Mesodermal cell (in vitro differentiated cells): ENCODE measurements at regions not wholly inside any gene's neighbourhood (a gene's known extent, or its start where the extent isn't known, plus 50 kb on each side); places are given as distances from the start of the nearest gene placed in this dataset.
A peak's percentile ranks its signal among the peaks of the same experiment; 100 is the strongest.
"Not testable (repeated sequence)": the region's sequence is repeated elsewhere in the genome, so short reads cannot be mapped to it uniquely, and the experiment has no call there.

Source experiments
- H3K27ac ChIP-seq: 2 replicates; pipeline ENCODE4 v1.7.0; 2013; ENCODE audit warnings: mild to moderate bottlenecking, low read depth, low read length, moderate library complexity; ENCODE audit not compliant: severe bottlenecking
- H3K36me3 ChIP-seq: 2 replicates; pipeline ENCODE4 v1.7.1; 2013; ENCODE audit warnings: mild to moderate bottlenecking, low read length, moderate library complexity; ENCODE audit not compliant: control insufficient read depth, insufficient read depth
- H3K4me1 ChIP-seq: one replicate; pipeline ENCODE4 v1.7.1; 2013; ENCODE audit warnings: mild to moderate bottlenecking, low read length; ENCODE audit not compliant: insufficient read depth, control insufficient read depth, poor library complexity, severe bottlenecking
- H3K4me3 ChIP-seq: 2 replicates; pipeline ENCODE4 v1.7.0; 2013; ENCODE audit warnings: low read length, control low read depth, mild to moderate bottlenecking; ENCODE audit not compliant: insufficient read depth, poor library complexity, severe bottlenecking; ENCODE audit errors: extremely low read depth
- H3K9me3 ChIP-seq: 2 replicates; pipeline ENCODE4 v1.7.1; 2013; ENCODE audit warnings: mild to moderate bottlenecking, low read length, moderate library complexity; ENCODE audit not compliant: control insufficient read depth
- WGBS, 2 experiments: methylation state at CpG; one replicate each; pipeline ENCODE4 v1.1.5; 2013; ENCODE audit warnings: missing lambda C conversion rate in 2 of 2; ENCODE audit not compliant: insufficient coverage in 2 of 2; 5-methylcytosine and 5-hydroxymethylcytosine counted together

DNA sequence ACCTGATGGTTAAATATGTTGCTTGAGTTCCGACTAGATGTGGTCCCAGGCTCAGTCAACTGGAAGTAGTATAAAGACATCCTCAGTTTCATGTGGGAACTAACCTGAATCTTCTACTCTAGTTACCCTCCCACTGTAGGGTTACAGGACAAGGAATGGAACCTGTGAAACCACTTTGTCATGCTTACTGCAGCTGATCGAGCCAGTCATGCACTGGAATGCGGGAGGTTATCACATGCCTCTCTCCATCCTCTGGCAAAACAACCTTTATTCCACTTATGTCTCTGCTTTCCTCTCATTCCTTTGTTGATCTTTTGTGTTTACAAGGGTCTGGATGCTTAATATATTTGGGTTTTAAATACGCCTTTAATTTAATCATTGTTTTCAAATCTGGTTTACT lies 111.9 kb upstream of the DDHD1 start:
- Histone ChIP-seq H3K27ac (no peak overlapping the region), H3K9me3 (peaks cover 4% of the 10 kb centered on the region), H3K4me1 (no peaks in the 10 kb centered on the region), H3K36me3 (no peaks in the 10 kb centered on the region), H3K4me3 (no peak overlapping the region)
- 60 to 100% methylated on average over 1 to 2 of the region's 4 CpGs for WGBS, 2 experiments

DNA sequence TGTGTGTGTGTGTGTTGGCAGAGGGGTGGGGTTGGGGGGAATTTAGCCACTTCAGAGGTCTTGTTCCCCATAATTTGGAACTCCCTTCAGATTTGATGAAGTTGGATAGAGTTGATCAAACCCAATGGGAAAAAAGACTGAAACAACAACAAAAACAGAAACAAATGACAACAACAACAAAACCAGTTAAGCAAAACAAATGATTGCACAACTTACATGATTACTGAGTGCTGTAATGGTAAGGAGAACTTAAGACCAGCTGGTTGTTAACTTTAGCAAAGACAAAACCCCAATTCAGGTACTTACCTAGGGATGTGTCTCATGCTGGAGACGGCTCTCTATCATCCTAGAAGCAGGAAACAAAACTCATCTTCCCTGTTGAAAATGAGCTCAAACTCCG lies 107.8 kb upstream of the DDHD1 start:
- 88 to 100% methylated on average over 1 to 2 of the region's 2 CpGs for WGBS, 2 experiments
- Histone ChIP-seq H3K36me3 (no peaks in the 10 kb centered on the region), H3K4me1 (no peaks in the 10 kb centered on the region), H3K27ac (no peak overlapping the region), H3K4me3 (no peak overlapping the region), H3K9me3 (peaks cover 4% of the 10 kb centered on the region)

GRCh38 chr14:53260286-53260685 lies 107.2 kb upstream of the DDHD1 start:
- H3K27ac ChIP-seq = no peak overlapping the region
- H3K4me1 ChIP-seq = no peaks in the 10 kb centered on the region
- no peaks in the 10 kb centered on the region for H3K36me3 ChIP-seq
- no peak overlapping the region for H3K4me3 ChIP-seq
- peaks cover 7% of the 10 kb centered on the region for H3K9me3 ChIP-seq
- 85 to 95% methylated on average over 3 of the region's 5 CpGs for WGBS, 2 experiments

GRCh38 chr14:53252141-53252540 lies 99.0 kb upstream of the DDHD1 start:
- 80% methylated on average over 1 of the region's 1 CpG; no CpG with 5 or more reads in 1 of the 2 experiments for WGBS, 2 experiments
- no peak overlapping the region for H3K27ac ChIP-seq

GRCh38 chr14:53249059-53249458 lies 95.9 kb upstream of the DDHD1 start:
- WGBS, 2 experiments = no CpG with 5 or more reads among the region's 1 CpG
- Histone ChIP-seq H3K36me3 (no peaks in the 10 kb centered on the region), H3K4me1 (no peaks in the 10 kb centered on the region), H3K4me3 (no peak overlapping the region), H3K9me3 (no peaks in the 10 kb centered on the region), H3K27ac (no peak overlapping the region)

More at GRCh38 chr14:53252141-53252540, 99.0 kb upstream of the DDHD1 start:
- Histone ChIP-seq H3K9me3 (peaks cover 5% of the 10 kb centered on the region), H3K4me1 (no peaks in the 10 kb centered on the region), H3K36me3 (no peaks in the 10 kb centered on the region), H3K4me3 (no peak overlapping the region)

DNA sequence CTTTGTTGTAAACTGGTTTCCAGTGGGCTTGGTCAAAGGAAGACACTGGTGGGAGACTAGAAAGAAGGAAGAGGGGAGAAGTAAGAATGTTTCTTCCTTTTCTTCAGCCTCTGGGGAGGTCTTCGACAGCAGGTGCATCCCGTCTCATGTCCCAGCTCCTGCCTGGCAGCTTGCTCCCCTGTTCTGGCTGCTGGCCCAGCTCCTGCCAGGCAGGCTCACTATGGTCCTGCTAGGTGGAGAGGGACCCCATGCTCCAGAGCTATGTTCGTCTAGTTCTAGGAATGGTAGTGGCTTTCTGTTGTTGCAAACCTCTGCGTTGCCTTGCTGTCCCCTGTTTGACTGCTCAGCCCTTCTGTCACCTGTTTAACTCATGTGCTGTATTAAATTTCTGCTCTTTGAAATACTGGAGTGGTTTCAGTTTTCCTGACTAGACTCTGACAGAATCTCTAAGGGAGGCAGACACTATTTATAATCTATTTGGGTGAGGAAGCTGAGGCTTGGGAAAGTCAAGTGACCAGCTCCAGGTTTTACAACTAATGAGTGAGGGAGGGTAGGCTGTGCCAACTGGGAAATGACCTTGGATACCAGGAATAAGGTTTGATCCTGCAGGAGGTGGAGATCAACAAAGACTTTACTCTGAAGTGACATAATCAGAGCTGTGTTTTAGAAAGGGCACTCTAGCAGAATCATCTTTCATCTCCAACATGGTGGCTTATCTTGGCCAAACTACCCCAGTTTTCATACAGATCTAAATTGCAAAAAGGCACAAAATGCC lies 94.7 kb upstream of the DDHD1 start:
- Histone ChIP-seq H3K4me3 (no peak overlapping the region), H3K27ac (no peak overlapping the region), H3K9me3 (peaks cover 4% of the 10 kb centered on the region), H3K4me1 (no peaks in the 10 kb centered on the region), H3K36me3 (no peaks in the 10 kb centered on the region)
- WGBS, 2 experiments = 92 to 100% methylated on average over 1 to 2 of the region's 4 CpGs

- not testable (repeated sequence) for H3K9me3 ChIP-seq, H3K4me1 ChIP-seq
- WGBS, 2 experiments = 88% methylated on average over 3 of the region's 3 CpGs; no CpG with 5 or more reads in 1 of the 2 experiments
These were observed 89.8 kb upstream of the DDHD1 start for GRCh38 chr14:53242898-53243297.

GRCh38 chr14:53237488-53237887 lies 84.4 kb upstream of the DDHD1 start:
- no peak overlapping the region for H3K4me3 ChIP-seq
- H3K27ac ChIP-seq = no peak overlapping the region
- H3K36me3 ChIP-seq = no peaks in the 10 kb centered on the region
- H3K9me3 ChIP-seq = no peaks in the 10 kb centered on the region
- 91 to 100% methylated on average over 1 of the region's 1 CpG for whole genome bisulfite sequencing, 2 experiments
- H3K4me1 ChIP-seq = no peaks in the 10 kb centered on the region

More at GRCh38 chr14:53242898-53243297, 89.8 kb upstream of the DDHD1 start:
- H3K36me3 ChIP-seq, H3K27ac ChIP-seq, H3K4me3 ChIP-seq: not testable (repeated sequence)

DNA sequence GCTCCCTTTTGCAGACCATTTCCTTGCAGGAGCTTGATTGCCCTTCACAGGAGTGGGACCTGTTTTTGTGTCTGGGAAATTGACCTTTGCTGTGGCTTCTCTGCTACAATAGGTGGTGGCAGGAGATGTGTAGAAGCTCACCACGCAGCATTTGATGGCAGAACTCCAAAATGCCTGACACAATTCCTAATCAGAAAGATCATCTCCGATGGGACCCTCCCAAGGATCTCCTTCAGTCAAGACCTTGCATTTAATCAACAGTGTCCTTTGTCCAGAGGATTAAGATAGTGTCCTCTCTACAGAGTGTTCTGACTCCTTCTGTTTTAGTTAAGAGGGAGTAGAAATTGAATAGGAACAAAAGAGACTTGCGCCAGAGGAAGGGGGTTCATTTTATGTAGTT lies 83.6 kb upstream of the DDHD1 start:
- Histone ChIP-seq H3K4me3 (no peak overlapping the region), H3K27ac (no peak overlapping the region), H3K9me3 (no peaks in the 10 kb centered on the region), H3K36me3 (no peaks in the 10 kb centered on the region), H3K4me1 (no peaks in the 10 kb centered on the region)
- WGBS, 2 experiments = 100% methylated on average over 1 to 3 of the region's 3 CpGs

- H3K4me3 ChIP-seq = no peak overlapping the region
- 82 to 92% methylated on average over 2 to 3 of the region's 3 CpGs for WGBS, 2 experiments
- H3K4me1 ChIP-seq = no peaks in the 10 kb centered on the region
- peaks cover 2% of the 10 kb centered on the region for H3K9me3 ChIP-seq
- peak overlapping the region; percentile 19 for H3K27ac ChIP-seq
- no peaks in the 10 kb centered on the region for H3K36me3 ChIP-seq
These were observed 78.0 kb upstream of the DDHD1 start for GRCh38 chr14:53231171-53231570.

DNA sequence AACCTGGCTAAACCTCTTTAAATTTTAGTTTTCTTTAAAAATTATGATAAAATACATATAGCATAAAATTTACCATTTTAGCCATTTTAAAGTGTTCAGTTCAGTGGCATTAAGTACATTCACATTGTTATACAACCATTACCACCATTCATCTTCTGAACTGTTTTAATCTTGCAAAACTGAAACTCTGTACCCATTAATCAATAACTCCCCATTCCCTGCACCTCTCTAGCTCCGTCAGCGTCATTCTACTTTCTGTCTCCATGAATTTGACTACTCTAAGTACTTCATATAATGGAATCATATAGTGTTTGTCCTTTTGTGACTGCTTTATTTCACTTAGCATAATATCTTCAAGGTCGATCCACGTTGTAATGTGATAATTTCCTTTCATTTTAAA lies 75.8 kb upstream of the DDHD1 start:
- no peak overlapping the region for H3K4me3 ChIP-seq
- no peak overlapping the region for H3K27ac ChIP-seq
- 100% methylated on average over 1 of the region's 4 CpGs; no CpG with 5 or more reads in 1 of the 2 experiments for WGBS, 2 experiments
- H3K9me3 ChIP-seq = peaks cover 3% of the 10 kb centered on the region
- H3K4me1 ChIP-seq = no peaks in the 10 kb centered on the region
- no peaks in the 10 kb centered on the region for H3K36me3 ChIP-seq
